ENCODE measurements at regions not wholly inside any gene's neighbourhood (a gene's known extent, or its start where the extent isn't known, plus 50 kb on each side); places are given as distances from the start of the nearest gene placed in this dataset.

GRCh38 chr2:168356477-168356835, 99.6 kb upstream of the CERS6 start:
- intact Hi-C loops (cut with micrococcal nuclease), result no loop called here
- TF ChIP-seq ZFX (IDR thresholded peaks at IDR 0.05) (no peak), ZNF274 (IDR thresholded peaks at IDR 0.05; ENCODE audit: low read depth, low read length) (no peak), REST (IDR thresholded peaks at IDR 0.05; ENCODE audit: low read depth) (no peak), MAX (IDR thresholded peaks at IDR 0.05) (no peak), EZH2 (IDR thresholded peaks at IDR 0.05) (no peak), CBX3 (IDR thresholded peaks at IDR 0.05; ENCODE audit: low read depth) (no peak), ZBTB33 (IDR thresholded peaks at IDR 0.05; ENCODE audit: extremely low read depth, insufficient replicate concordance, low read length) (no peak), CTCF (IDR thresholded peaks at IDR 0.05 in 2 of 3, conservative IDR thresholded peaks at IDR 0.05 in 1 of 3; ENCODE audit: borderline replicate concordance in 1 of 3, insufficient read depth in 1 of 3, low read depth in 2 of 3, low read length in 2 of 3) (no peak), ATF3 (IDR thresholded peaks at IDR 0.05) (no peak)
- no peaks in the 10 kb centered on the region for H3K4me1 ChIP-seq (ENCODE audit: control insufficient read depth in 1 of 2, insufficient read depth in 2 of 2, low read length in 2 of 2)
- H3K9me3 ChIP-seq (ENCODE audit: control insufficient read depth in 1 of 2, insufficient read depth in 1 of 2, low read depth in 1 of 2, low read length in 2 of 2), result no peaks in the 10 kb centered on the region
- no peaks in the 10 kb centered on the region for H4K20me1 ChIP-seq (ENCODE audit: insufficient read depth)
- H3K27ac ChIP-seq (ENCODE audit: low read depth, low read length), result no peak overlapping the region
- H3K4me3 ChIP-seq (replicated peaks in 1 of 2; ENCODE audit: low read depth in 1 of 2, low read length in 2 of 2), result no peak overlapping the region
- H3K79me2 ChIP-seq (ENCODE audit: insufficient read depth, low read length), result no peaks in the 10 kb centered on the region
- BruUV-seq (replicated peaks), result no TSS peak
- CTCF ChIA-PET, result no interaction called here
- H3K27me3 ChIP-seq (ENCODE audit: insufficient read depth, low read length), result no peaks in the 10 kb centered on the region
- POLR2A ChIA-PET, result no interaction called here
- no peak for ATAC-seq
- no peak overlapping the region for H3K4me2 ChIP-seq (ENCODE audit: low read length)
- H3K36me3 ChIP-seq (ENCODE audit: control insufficient read depth in 1 of 2, insufficient read depth in 2 of 2, low read length in 2 of 2), result no peaks in the 10 kb centered on the region
- H2AFZ ChIP-seq (ENCODE audit: low read depth, low read length, poor library complexity, severe bottlenecking), result no peak overlapping the region
- no peak for DNase-seq (ENCODE audit: low read depth, low spot score)
- RAD21 ChIA-PET (ENCODE audit: low non-redundant PET in 1 of 2, low total read pairs in 2 of 2, uncharacterized antibody in 2 of 2, unreplicated experiment in 2 of 2), result no interaction called here
- 0 out of 2 replicates have a peak, but pooled peaks cover 3% of the 10 kb centered on the region for H3K9me2 ChIP-seq (ENCODE audit: insufficient read depth)
- H3K9ac ChIP-seq (ENCODE audit: low read length), result no peak overlapping the region

Data from HCT116 (cell line).